ENCODE measurements at regions not wholly inside any gene's neighbourhood (a gene's known extent, or its start where the extent isn't known, plus 50 kb on each side); places are given as distances from the start of the nearest gene placed in this dataset. TPM values are rescaled to one million over a fixed set of nuclear protein-coding genes. Genes with fewer than 3 reads are reported as not detected.
"Not testable (repeated sequence)": the region's sequence is repeated elsewhere in the genome, so short reads cannot be mapped to it uniquely, and the experiment has no call there.

- H4K20me1 ChIP-seq (ENCODE audit: insufficient read depth); RAD21 ChIA-PET (ENCODE audit: low non-redundant PET in 1 of 2, low total read pairs in 2 of 2, uncharacterized antibody in 2 of 2, unreplicated experiment in 2 of 2); H3K27ac ChIP-seq (ENCODE audit: low read depth, low read length); H2AFZ ChIP-seq (ENCODE audit: low read depth, low read length, poor library complexity, severe bottlenecking); H3K9ac ChIP-seq (ENCODE audit: low read length); H3K4me3 ChIP-seq (replicated peaks in 1 of 2; ENCODE audit: low read depth in 1 of 2, low read length in 2 of 2); BruUV-seq (replicated peaks); POLR2A ChIA-PET; CTCF ChIA-PET; H3K27me3 ChIP-seq (ENCODE audit: insufficient read depth, low read length); ATAC-seq; DNase-seq (ENCODE audit: low read depth, low spot score); H3K36me3 ChIP-seq (ENCODE audit: control insufficient read depth in 1 of 2, insufficient read depth in 2 of 2, low read length in 2 of 2); H3K4me1 ChIP-seq (ENCODE audit: control insufficient read depth in 1 of 2, insufficient read depth in 2 of 2, low read length in 2 of 2); intact Hi-C loops (cut with micrococcal nuclease); H3K4me2 ChIP-seq (ENCODE audit: low read length); H3K79me2 ChIP-seq (ENCODE audit: insufficient read depth, low read length); H3K9me2 ChIP-seq (ENCODE audit: insufficient read depth): not testable (repeated sequence)
- H3K9me3 ChIP-seq (ENCODE audit: control insufficient read depth in 1 of 2, insufficient read depth in 1 of 2, low read depth in 1 of 2, low read length in 2 of 2) = peaks cover 13 to 19% of the 10 kb centered on the region in 2 experiments; a peak in 3 of 4 replicates
These were observed 167.6 kb upstream of the GOLGA6L22 start for GRCh38 chr15:22291054-22291453.

DNA sequence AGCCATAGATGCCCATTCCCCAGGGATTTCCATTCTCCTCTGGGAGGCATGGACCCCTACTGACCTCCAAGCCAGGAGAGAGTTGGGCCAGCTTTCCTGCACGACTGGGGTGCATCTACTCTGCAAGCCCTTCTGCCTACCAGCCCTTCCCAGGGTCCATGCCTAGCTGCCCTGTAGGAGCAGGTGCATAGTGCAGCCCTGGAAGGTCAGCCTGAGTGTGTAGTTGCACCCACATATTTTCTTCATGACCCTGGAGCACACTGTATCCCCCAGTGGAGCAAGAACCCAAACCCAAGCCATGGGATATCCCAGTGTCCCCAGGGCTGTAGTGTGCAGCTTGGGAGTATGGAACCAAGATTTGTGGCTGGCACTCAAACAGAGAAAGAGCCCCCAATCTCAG lies 155.6 kb upstream of the GOLGA6L22 start:
- H3K4me3 ChIP-seq (replicated peaks in 1 of 2; ENCODE audit: low read depth in 1 of 2, low read length in 2 of 2); H3K4me2 ChIP-seq (ENCODE audit: low read length); H3K27me3 ChIP-seq (ENCODE audit: insufficient read depth, low read length); H2AFZ ChIP-seq (ENCODE audit: low read depth, low read length, poor library complexity, severe bottlenecking); POLR2A ChIA-PET; intact Hi-C loops (cut with micrococcal nuclease); H3K27ac ChIP-seq (ENCODE audit: low read depth, low read length); H3K9me2 ChIP-seq (ENCODE audit: insufficient read depth); H4K20me1 ChIP-seq (ENCODE audit: insufficient read depth); CTCF ChIA-PET; H3K9ac ChIP-seq (ENCODE audit: low read length); H3K4me1 ChIP-seq (ENCODE audit: control insufficient read depth in 1 of 2, insufficient read depth in 2 of 2, low read length in 2 of 2); H3K36me3 ChIP-seq (ENCODE audit: control insufficient read depth in 1 of 2, insufficient read depth in 2 of 2, low read length in 2 of 2); H3K9me3 ChIP-seq (ENCODE audit: control insufficient read depth in 1 of 2, insufficient read depth in 1 of 2, low read depth in 1 of 2, low read length in 2 of 2); DNase-seq (ENCODE audit: low read depth, low spot score); RAD21 ChIA-PET (ENCODE audit: low non-redundant PET in 1 of 2, low total read pairs in 2 of 2, uncharacterized antibody in 2 of 2, unreplicated experiment in 2 of 2); BruUV-seq (replicated peaks); H3K79me2 ChIP-seq (ENCODE audit: insufficient read depth, low read length); ATAC-seq: not testable (repeated sequence)

MicroRNAs encoded in the stretch of these regions (microRNA counts, 767-probe panel; counts per million panel counts)
- microRNA hsa-miR-1268a = not detected

Small RNA genes lying in the stretch of these regions (microRNA-seq; reads per million reads assigned to microRNA genes)
- not detected for gene MIR1268A (ENCODE audit: borderline number of aligned reads)
